Neural cell (in vitro differentiated cells): ENCODE measurements at regions not wholly inside any gene's neighbourhood (a gene's known extent, or its start where the extent isn't known, plus 50 kb on each side); places are given as distances from the start of the nearest gene placed in this dataset.

Experiments used
- EP300 ChIP-seq: fragments of 450-650 bp; conservative IDR thresholded peaks from 2 replicates; pipeline ENCODE4 v1.6.1; 2014; ENCODE audit warnings: antibody characterized with exemption, mild to moderate bottlenecking, moderate library complexity; ENCODE audit not compliant: poor library complexity, severe bottlenecking
- EZH2 ChIP-seq: fragments of 200-600, 300-800 bp; shearing (Covaris generic), sonication (generic); IDR thresholded peaks from 2 replicates; pipeline ENCODE4 v1.6.1; 2014; ENCODE audit warnings: antibody characterized with exemption, low read length, borderline replicate concordance, mild to moderate bottlenecking; ENCODE audit not compliant: insufficient read depth, poor library complexity, severe bottlenecking
- MXI1 ChIP-seq: fragments of 450-650 bp; conservative IDR thresholded peaks from 2 replicates; pipeline ENCODE4 v1.6.1; 2014; ENCODE audit warnings: antibody characterized with exemption, mild to moderate bottlenecking; ENCODE audit not compliant: poor library complexity, severe bottlenecking
- POLR2AphosphoS5 ChIP-seq: IDR thresholded peaks from 2 replicates; pipeline ENCODE4 v1.6.1; 2012
- RAD21 ChIP-seq: fragments of 450-650 bp; conservative IDR thresholded peaks from 2 replicates; pipeline ENCODE4 v1.6.1; 2014; ENCODE audit warnings: antibody characterized with exemption, mild to moderate bottlenecking, moderate library complexity
- SMC3 ChIP-seq: fragments of 450-650 bp; conservative IDR thresholded peaks from 2 replicates; pipeline ENCODE4 v1.6.1; 2014; ENCODE audit warnings: antibody characterized with exemption, mild to moderate bottlenecking, moderate library complexity; ENCODE audit not compliant: poor library complexity
- TAF1 ChIP-seq: IDR thresholded peaks from 2 replicates; pipeline ENCODE4 v1.6.1; 2012; ENCODE audit warnings: low read depth
- TF ChIP-seq, protein P1 (sequence below): fragments of 450-650 bp; IDR thresholded peaks from 2 replicates; pipeline ENCODE4 v1.5.1; 2014; ENCODE audit warnings: antibody characterized with exemption, mild to moderate bottlenecking, moderate library complexity; ENCODE audit not compliant: poor library complexity, severe bottlenecking
- TF ChIP-seq, protein P2 (sequence below): IDR thresholded peaks from 2 replicates; pipeline ENCODE4 v1.6.1; 2012; ENCODE audit warnings: borderline replicate concordance

DNA sequence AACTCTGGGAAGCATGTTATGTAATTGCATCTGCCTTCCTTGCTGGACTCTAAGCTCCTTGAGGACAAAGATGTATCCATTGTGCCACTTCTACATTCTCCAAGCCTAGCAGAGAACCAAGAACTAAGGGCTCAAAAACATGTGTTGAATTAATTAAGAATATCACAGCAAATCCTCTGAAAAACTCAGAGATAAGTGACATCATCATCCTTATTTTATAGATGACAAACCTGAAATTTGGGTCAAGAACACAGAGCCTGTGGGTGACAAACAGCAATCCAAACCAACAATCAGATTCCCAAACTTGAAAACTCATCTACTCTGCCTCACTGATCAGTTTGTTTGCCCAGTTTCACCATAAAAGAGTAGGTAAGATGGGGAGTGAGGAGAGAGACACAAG, 503.6 kb upstream of the LRRN3 start:
- TF ChIP-seq RAD21 = no peak
- no peak for TF ChIP-seq POLR2AphosphoS5
- TF ChIP-seq, protein P1, sequence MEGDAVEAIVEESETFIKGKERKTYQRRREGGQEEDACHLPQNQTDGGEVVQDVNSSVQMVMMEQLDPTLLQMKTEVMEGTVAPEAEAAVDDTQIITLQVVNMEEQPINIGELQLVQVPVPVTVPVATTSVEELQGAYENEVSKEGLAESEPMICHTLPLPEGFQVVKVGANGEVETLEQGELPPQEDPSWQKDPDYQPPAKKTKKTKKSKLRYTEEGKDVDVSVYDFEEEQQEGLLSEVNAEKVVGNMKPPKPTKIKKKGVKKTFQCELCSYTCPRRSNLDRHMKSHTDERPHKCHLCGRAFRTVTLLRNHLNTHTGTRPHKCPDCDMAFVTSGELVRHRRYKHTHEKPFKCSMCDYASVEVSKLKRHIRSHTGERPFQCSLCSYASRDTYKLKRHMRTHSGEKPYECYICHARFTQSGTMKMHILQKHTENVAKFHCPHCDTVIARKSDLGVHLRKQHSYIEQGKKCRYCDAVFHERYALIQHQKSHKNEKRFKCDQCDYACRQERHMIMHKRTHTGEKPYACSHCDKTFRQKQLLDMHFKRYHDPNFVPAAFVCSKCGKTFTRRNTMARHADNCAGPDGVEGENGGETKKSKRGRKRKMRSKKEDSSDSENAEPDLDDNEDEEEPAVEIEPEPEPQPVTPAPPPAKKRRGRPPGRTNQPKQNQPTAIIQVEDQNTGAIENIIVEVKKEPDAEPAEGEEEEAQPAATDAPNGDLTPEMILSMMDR = no peak
- no peak for TF ChIP-seq EP300
- TF ChIP-seq, protein P2, sequence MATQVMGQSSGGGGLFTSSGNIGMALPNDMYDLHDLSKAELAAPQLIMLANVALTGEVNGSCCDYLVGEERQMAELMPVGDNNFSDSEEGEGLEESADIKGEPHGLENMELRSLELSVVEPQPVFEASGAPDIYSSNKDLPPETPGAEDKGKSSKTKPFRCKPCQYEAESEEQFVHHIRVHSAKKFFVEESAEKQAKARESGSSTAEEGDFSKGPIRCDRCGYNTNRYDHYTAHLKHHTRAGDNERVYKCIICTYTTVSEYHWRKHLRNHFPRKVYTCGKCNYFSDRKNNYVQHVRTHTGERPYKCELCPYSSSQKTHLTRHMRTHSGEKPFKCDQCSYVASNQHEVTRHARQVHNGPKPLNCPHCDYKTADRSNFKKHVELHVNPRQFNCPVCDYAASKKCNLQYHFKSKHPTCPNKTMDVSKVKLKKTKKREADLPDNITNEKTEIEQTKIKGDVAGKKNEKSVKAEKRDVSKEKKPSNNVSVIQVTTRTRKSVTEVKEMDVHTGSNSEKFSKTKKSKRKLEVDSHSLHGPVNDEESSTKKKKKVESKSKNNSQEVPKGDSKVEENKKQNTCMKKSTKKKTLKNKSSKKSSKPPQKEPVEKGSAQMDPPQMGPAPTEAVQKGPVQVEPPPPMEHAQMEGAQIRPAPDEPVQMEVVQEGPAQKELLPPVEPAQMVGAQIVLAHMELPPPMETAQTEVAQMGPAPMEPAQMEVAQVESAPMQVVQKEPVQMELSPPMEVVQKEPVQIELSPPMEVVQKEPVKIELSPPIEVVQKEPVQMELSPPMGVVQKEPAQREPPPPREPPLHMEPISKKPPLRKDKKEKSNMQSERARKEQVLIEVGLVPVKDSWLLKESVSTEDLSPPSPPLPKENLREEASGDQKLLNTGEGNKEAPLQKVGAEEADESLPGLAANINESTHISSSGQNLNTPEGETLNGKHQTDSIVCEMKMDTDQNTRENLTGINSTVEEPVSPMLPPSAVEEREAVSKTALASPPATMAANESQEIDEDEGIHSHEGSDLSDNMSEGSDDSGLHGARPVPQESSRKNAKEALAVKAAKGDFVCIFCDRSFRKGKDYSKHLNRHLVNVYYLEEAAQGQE = no peak
- TF ChIP-seq EZH2 = no peak
- TF ChIP-seq TAF1 = no peak
- TF ChIP-seq SMC3 = no peak
- TF ChIP-seq MXI1 = no peak
